HFF-Myc (cell line): ENCODE measurements at regions not wholly inside any gene's neighbourhood (a gene's known extent, or its start where the extent isn't known, plus 50 kb on each side); places are given as distances from the start of the nearest gene placed in this dataset.
"Not testable (repeated sequence)": the region's sequence is repeated elsewhere in the genome, so short reads cannot be mapped to it uniquely, and the experiment has no call there.

Source experiments
- DNase-seq: peaks from one replicate; pipeline ENCODE4 v3.0.0-alpha.2; 2011; ENCODE audit warnings: low read depth; ENCODE audit errors: extremely low read depth
- H3K4me3 ChIP-seq: replicated peaks from 2 replicates; pipeline ENCODE4 v1.5.1; 2011; ENCODE audit warnings: low read depth, mild to moderate bottlenecking, control low read depth, low read length
- CTCF ChIP-seq: IDR thresholded peaks from 2 replicates; pipeline ENCODE4 v1.5.1; 2012; ENCODE audit warnings: mild to moderate bottlenecking, low read depth, low read length, control low read depth; ENCODE audit errors: missing control alignments

- no peak for DNase-seq
Observed at GRCh38 chr17:27958708-27959381, 65.7 kb upstream of the LYRM9 start.

GRCh38 chr17:27959382-27959709, 66.2 kb upstream of the LYRM9 start:
- DNase-seq, result no peak
- H3K4me3 ChIP-seq, result no peak overlapping the region
- TF ChIP-seq CTCF, result no peak

More at GRCh38 chr17:27958708-27959381, 65.7 kb upstream of the LYRM9 start:
- H3K4me3 ChIP-seq, result no peak overlapping the region
- no peak for TF ChIP-seq CTCF

- TF ChIP-seq CTCF, result no peak
- no peak for DNase-seq
- no peak overlapping the region for H3K4me3 ChIP-seq
Observed at GRCh38 chr17:27960183-27960849, 67.2 kb upstream of the LYRM9 start.

GRCh38 chr17:27962581-27962980, 69.4 kb upstream of the LYRM9 start:
- DNase-seq, H3K4me3 ChIP-seq: not testable (repeated sequence)

GRCh38 chr17:27965224-27965623, 72.1 kb upstream of the LYRM9 start:
- no peak for DNase-seq
- TF ChIP-seq CTCF, result no peak
- H3K4me3 ChIP-seq, result no peak overlapping the region

- TF ChIP-seq CTCF, result no peak
- DNase-seq, result no peak
- no peak overlapping the region for H3K4me3 ChIP-seq
Observed at GRCh38 chr17:27968206-27968732, 74.2 kb upstream of the NLK start.

- H3K4me3 ChIP-seq, result no peak overlapping the region
- no peak for DNase-seq
- no peak for TF ChIP-seq CTCF
Observed at GRCh38 chr17:27970587-27970986, 71.9 kb upstream of the NLK start.
